ENCODE measurements at regions not wholly inside any gene's neighbourhood (a gene's known extent, or its start where the extent isn't known, plus 50 kb on each side); places are given as distances from the start of the nearest gene placed in this dataset.

DNA sequence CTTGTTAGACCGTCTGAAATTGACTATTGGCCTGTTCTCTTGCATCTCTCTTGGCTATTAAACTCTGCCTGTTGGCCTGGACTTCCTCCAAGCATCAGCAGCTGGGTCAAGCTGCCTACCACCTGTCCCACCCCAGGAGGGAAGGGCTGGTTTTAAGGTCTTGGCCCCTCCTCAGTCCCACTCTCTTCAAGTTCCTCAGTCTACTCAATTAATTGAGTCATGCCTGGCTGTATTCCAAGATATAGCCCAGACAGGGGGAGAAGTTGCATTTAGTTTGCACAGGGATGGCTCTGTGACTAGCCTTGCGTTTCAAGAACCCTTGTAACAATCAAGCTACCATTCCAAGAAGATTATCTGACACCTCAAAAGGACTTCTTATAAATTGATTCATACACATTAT, 113.8 kb upstream of the GLI3 start:
- H2AK5ac ChIP-seq (ENCODE audit: insufficient read length, low read length): no peak overlapping the region
- no peak overlapping the region; a peak in 1 of 7 replicates for H3K27ac Mint-ChIP-seq
- no peaks in the 10 kb centered on the region for H3K9me3 ChIP-seq (ENCODE audit: control insufficient read depth, low read depth, low read length)
- H2AFZ ChIP-seq (ENCODE audit: low read length): no peak overlapping the region
- no peak overlapping the region for H3T11ph ChIP-seq (ENCODE audit: low read length)
- no peaks in the 10 kb centered on the region for H4K20me1 ChIP-seq (ENCODE audit: control insufficient read depth, insufficient read depth, insufficient read length)
- no peak overlapping the region for H4K8ac ChIP-seq (replicated peaks; ENCODE audit: insufficient read length, low read depth, low read length)
- TF ChIP-seq, protein P1, sequence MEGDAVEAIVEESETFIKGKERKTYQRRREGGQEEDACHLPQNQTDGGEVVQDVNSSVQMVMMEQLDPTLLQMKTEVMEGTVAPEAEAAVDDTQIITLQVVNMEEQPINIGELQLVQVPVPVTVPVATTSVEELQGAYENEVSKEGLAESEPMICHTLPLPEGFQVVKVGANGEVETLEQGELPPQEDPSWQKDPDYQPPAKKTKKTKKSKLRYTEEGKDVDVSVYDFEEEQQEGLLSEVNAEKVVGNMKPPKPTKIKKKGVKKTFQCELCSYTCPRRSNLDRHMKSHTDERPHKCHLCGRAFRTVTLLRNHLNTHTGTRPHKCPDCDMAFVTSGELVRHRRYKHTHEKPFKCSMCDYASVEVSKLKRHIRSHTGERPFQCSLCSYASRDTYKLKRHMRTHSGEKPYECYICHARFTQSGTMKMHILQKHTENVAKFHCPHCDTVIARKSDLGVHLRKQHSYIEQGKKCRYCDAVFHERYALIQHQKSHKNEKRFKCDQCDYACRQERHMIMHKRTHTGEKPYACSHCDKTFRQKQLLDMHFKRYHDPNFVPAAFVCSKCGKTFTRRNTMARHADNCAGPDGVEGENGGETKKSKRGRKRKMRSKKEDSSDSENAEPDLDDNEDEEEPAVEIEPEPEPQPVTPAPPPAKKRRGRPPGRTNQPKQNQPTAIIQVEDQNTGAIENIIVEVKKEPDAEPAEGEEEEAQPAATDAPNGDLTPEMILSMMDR (conservative IDR thresholded peaks at IDR 0.05): no peak
- no peak overlapping the region for H3K14ac ChIP-seq (ENCODE audit: insufficient read depth, low read length)
- H2BK20ac ChIP-seq (ENCODE audit: low read depth, low read length, poor library complexity, severe bottlenecking): no peak overlapping the region
- H3K79me2 ChIP-seq (ENCODE audit: insufficient read depth, low read length): no peaks in the 10 kb centered on the region
- H3K4me2 ChIP-seq (ENCODE audit: insufficient read depth, insufficient read length, low read length): no peak overlapping the region
- no CpG with 5 or more reads among the region's 2 CpGs for WGBS (ENCODE audit: extremely low coverage, insufficient read length, low lambda C conversion rate)
- DNase-seq: no peak
- H3K9ac ChIP-seq (ENCODE audit: extremely low read depth, insufficient read length, low read length): no peak overlapping the region
- no peak overlapping the region for H2BK15ac ChIP-seq (ENCODE audit: low read depth, low read length)
- H3K4me1 ChIP-seq (ENCODE audit: insufficient read depth, low read length): peaks cover 4% of the 10 kb centered on the region
- no peaks in the 10 kb centered on the region for H3K79me1 ChIP-seq (ENCODE audit: insufficient read depth, low read depth, low read length, poor library complexity, severe bottlenecking)
- H2BK120ac ChIP-seq (ENCODE audit: low read depth, low read length, poor library complexity, severe bottlenecking): no peak overlapping the region
- H3K36me3 Mint-ChIP-seq (ENCODE audit: insufficient read depth in 1 of 3, low read depth in 3 of 3): no peaks in the 10 kb centered on the region
- H4K91ac ChIP-seq (ENCODE audit: insufficient read length, low read depth, low read length): no peak overlapping the region
- no peak overlapping the region for H3K23ac ChIP-seq (ENCODE audit: insufficient read length, low read depth, low read length)
- no peak overlapping the region for H3K4me3 Mint-ChIP-seq
- no peak overlapping the region for H4K5ac ChIP-seq (ENCODE audit: insufficient read length, low read depth, low read length)
- no peaks in the 10 kb centered on the region; the same call in 1 of the 2 replicates for H3K27me3 ChIP-seq (ENCODE audit: insufficient read depth, low read length)
- no peaks in the 10 kb centered on the region for H3K23me2 ChIP-seq (ENCODE audit: insufficient read length, low read depth, low read length, poor library complexity, severe bottlenecking)
- no peak overlapping the region for H3K27ac ChIP-seq (ENCODE audit: insufficient read length, low read depth, low read length)
- H3K4ac ChIP-seq (ENCODE audit: low read depth, low read length): no peak overlapping the region
- no peaks in the 10 kb centered on the region for H3K27me3 Mint-ChIP-seq (ENCODE audit: low read depth)
- H3K56ac ChIP-seq (ENCODE audit: insufficient read length, low read depth, low read length): no peak overlapping the region
- peaks cover 19% of the 10 kb centered on the region in 2 experiments for H3K4me1 Mint-ChIP-seq
- no peaks in the 10 kb centered on the region for H3K9me3 Mint-ChIP-seq
- no peak overlapping the region for H2BK5ac ChIP-seq (ENCODE audit: insufficient read length, low read length)
- no peak overlapping the region for H3K18ac ChIP-seq (ENCODE audit: insufficient read length, low read depth, low read length)
- H2BK12ac ChIP-seq (ENCODE audit: insufficient read length, low read depth, low read length): no peak overlapping the region
